GM21723 (cell line): ENCODE measurements at regions not wholly inside any gene's neighbourhood (a gene's known extent, or its start where the extent isn't known, plus 50 kb on each side); places are given as distances from the start of the nearest gene placed in this dataset.

Experiments used
- ATAC-seq: cut with Tn5 transposase; IDR thresholded peaks from one replicate; pipeline ENCODE4 v1.9.1; 2021; ENCODE audit warnings: mild to moderate bottlenecking, moderate library complexity; ENCODE audit not compliant: unreplicated experiment

DNA sequence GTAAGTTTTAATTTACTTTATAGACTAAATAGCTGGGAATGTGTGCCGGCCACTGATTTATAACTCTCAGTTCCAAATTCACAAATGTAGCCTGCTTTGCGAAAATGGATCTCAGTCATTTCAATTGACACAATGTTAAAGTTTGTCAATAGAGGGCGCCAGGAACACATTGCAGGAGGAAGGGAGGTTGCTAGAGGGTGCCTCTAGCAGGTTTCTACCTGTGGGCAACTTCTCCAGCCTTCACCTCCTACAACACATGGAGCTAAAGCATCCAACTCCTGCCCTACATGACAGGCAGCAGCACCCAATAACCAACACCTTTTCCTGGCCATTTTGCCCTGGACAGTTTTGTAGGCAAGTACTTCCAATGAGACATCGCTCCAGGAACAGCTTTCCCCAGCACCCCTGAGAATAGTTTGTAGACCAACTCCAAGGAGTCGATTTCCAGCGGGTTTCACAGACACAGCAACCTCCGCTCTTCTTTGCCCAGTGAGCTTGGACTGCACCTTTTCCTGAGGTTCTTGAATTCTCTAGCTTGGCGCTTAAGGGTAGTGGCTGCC, 784.8 kb upstream of the CDH2 start:
- no peak for ATAC-seq

- ATAC-seq, result no peak
These were observed 783.2 kb upstream of the CDH2 start for GRCh38 chr18:28960146-28960545.

- ATAC-seq, result no peak
These were observed 775.4 kb upstream of the CDH2 start for GRCh38 chr18:28952339-28952738.

- no peak for ATAC-seq
These were observed 771.0 kb upstream of the CDH2 start for GRCh38 chr18:28947900-28948299.

DNA sequence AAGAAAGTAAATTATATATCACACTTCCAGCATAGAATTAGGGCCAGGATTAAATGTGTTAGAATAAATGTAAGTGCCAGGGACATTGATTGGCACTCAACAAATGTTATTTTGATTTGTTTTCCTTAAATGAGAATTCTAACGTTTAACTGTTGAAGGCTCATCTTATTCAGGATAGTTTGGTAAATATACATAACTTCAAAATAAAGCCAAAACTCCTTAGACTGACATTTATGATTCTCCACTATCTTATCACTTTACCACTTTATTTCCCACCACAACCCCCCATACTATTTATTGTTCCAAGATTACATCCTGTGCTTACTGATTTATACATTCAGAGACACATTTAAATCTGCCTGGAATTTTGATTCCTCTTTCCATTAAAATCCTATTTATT, 769.5 kb upstream of the CDH2 start:
- no peak for ATAC-seq

GRCh38 chr18:28922936-28923335, 746.0 kb upstream of the CDH2 start:
- no peak for ATAC-seq

- no peak for ATAC-seq
These were observed 739.5 kb upstream of the CDH2 start for GRCh38 chr18:28916456-28916855.

GRCh38 chr18:28905509-28905908, 728.6 kb upstream of the CDH2 start:
- ATAC-seq, result no peak

GRCh38 chr18:28904789-28905364, 727.9 kb upstream of the CDH2 start:
- ATAC-seq, result no peak

DNA sequence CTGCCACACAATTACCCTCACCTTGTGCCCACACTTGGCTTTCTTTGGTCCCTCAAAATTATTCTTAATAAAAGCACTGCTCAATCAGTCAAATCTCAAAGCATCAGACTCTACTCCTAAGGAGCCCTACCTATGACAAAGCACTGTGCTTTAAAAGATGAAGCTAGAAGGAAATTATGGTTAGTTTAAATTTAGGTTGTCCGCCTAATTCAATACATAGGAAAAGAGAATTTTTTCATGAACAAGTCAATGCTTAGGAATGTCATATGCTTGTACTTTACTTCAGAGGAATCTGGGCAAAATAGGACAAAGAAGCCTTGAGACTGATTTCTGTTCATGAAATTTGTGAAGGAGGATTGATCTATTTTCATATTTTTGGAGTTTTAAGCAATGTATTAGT, 726.4 kb upstream of the CDH2 start:
- no peak for ATAC-seq

DNA sequence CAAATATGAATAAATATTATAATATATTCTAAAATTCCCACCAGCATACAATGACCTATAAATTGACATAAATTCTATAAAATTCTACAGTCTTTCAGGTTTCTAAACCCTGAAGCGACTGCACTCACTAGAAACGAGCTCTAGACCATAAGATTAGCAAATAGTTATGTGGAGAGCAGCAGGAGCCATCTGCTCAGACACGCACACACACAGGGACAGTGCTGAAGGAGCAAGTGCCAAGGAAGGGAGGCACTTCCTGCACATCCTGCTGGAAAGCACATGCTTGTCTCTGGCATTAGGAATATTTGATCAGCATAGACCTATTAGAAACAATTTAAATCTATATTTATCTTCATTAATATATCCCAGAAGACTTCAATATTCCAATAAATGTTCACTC, 713.9 kb upstream of the CDH2 start:
- ATAC-seq, result no peak

DNA sequence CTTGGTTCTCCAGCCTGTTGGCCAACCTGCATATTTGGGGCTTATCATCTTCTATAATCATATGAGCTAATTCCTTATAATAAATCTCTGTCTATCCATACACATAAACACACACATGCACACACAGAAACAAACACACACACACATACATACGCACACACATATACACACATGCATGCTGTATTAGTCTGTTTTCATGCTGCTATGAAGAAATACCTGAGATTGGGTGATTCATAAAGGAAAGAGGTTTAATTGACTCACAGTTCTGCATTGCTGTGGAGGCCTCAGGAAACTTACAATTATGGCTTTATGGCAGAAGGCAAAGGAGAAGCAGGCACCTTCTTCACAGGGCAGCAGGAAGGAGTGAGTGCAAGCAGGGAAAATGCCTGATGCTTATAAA, 707.4 kb upstream of the CDH2 start:
- no peak for ATAC-seq

- no peak for ATAC-seq
These were observed 703.9 kb upstream of the CDH2 start for GRCh38 chr18:28880856-28881255.

- ATAC-seq, result no peak
These were observed 698.1 kb upstream of the CDH2 start for GRCh38 chr18:28875059-28875458.

- no peak for ATAC-seq
These were observed 686.5 kb upstream of the CDH2 start for GRCh38 chr18:28863396-28863795.

- ATAC-seq, result no peak
These were observed 681.3 kb upstream of the CDH2 start for GRCh38 chr18:28858248-28858647.

DNA sequence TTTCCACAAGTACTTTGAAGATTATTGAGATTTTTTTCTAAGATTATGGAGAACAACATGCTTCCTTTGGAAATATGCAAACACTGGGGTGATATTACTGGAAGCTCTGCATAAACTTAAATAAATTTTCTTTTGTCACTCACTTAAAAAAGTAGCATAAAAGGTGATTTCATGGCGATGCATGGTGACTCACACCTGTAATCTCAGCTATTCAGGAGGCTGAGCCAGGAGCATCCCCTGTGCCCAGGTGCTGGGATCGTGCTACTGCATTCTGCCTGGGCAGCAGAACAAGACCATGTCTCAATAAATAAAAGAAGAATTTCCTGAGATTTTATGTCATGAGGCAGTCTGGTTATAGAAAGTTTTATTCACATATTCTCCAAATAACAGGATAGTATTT, 679.1 kb upstream of the CDH2 start:
- no peak for ATAC-seq

DNA sequence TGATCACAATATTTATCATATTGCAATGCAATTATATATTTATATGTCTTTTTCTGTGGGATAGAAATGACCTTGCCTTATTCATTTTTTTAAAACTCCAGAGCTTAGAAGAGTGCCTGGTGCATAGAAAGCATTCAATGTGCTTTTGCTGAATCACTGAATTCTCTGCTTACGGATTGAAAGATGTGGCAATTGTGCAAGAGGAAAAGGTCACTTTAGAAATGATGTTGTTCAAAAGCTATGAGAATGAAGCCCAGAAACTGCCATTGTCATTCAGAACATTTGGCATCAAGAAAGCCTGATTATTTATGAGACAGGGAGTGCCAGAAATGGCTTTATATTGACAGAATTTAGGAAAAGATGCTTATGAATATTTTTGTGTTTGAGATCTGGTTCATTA, 678.6 kb upstream of the CDH2 start:
- no peak for ATAC-seq

GRCh38 chr18:28854964-28855363, 678.0 kb upstream of the CDH2 start:
- ATAC-seq, result no peak

DNA sequence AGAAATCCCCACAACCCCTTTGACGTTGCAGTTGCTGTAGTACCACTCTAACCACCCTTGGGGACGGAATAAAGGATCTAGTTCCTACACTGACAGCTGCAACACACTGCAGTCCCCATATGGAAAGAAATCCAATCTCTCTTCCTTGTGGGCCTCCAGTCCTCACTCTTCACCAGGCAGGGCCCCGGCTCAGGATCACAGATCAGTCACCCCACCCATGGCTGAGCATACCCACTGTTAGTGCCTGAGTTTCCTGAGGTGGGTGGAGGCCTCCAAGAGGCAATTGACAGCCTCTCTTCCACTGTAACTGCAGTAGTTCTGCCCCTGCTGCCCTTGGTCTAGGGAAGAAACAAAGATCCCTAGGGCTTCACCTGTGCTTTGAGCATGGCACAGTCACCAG, 670.0 kb upstream of the CDH2 start:
- ATAC-seq, result no peak

- ATAC-seq, result no peak
These were observed 660.2 kb upstream of the CDH2 start for GRCh38 chr18:28837100-28837499.

DNA sequence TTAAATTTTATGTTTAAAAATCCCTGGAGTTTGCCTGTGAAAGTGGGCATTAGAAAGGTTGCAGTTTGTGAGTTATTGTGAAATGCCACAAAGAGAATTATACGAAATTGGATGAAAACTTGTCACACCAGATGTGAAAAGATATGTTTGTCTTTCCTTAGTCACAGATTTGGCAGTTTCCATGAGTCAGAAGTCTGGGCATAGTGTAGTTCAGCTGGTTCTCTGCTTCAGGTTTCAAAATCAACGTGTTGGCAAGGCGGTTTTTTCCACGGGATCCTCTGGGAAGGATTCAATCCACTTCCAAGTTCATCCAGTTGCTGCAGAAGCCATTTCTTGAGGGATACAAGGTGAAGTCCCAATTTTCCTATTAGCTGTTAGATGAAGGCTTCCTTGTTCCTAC, 658.0 kb upstream of the CDH2 start:
- ATAC-seq, result no peak

- ATAC-seq, result no peak
These were observed 655.0 kb upstream of the CDH2 start for GRCh38 chr18:28831908-28832307.
